Left ventricle myocardium inferior (tissue), 1 donor: ENCODE measurements at regions not wholly inside any gene's neighbourhood (a gene's known extent, or its start where the extent isn't known, plus 50 kb on each side); places are given as distances from the start of the nearest gene placed in this dataset.
"Not testable (repeated sequence)": the region's sequence is repeated elsewhere in the genome, so short reads cannot be mapped to it uniquely, and the experiment has no call there.

Experiments
- DNase-seq: peaks from one replicate; pipeline ENCODE4 v3.0.0-alpha.2; 2020
- H3K27ac ChIP-seq: fragments of 200-600 bp; replicated peaks from 2 replicates; pipeline ENCODE4 v1.8.0; 2021
- H3K27me3 ChIP-seq: fragments of 200-600 bp; 2 replicates; pipeline ENCODE4 v1.8.0; 2021; ENCODE audit warnings: low read depth
- H3K36me3 ChIP-seq: fragments of 200-600 bp; 2 replicates; pipeline ENCODE4 v1.8.0; 2021
- H3K4me1 ChIP-seq: fragments of 200-600 bp; 2 replicates; pipeline ENCODE4 v1.8.0; 2021
- H3K4me3 ChIP-seq: fragments of 200-600 bp; 2 replicates; pipeline ENCODE4 v1.8.0; 2021; ENCODE audit warnings: mild to moderate bottlenecking, moderate library complexity
- H3K9me3 ChIP-seq: fragments of 200-600 bp; replicated peaks from 2 replicates; pipeline ENCODE4 v1.8.0; 2021
- intact Hi-C: fragments of 100-400 bp; cut with micrococcal nuclease; formaldehyde crosslinking; loops from one replicate; pipeline ENCODE4 v1.11.0; 2022
- donor health status: DM: no; HTN: yes; CAD: no; lungs with severe emphysema.

- H3K4me3 ChIP-seq, H3K36me3 ChIP-seq, H3K27me3 ChIP-seq, DNase-seq, H3K27ac ChIP-seq, intact Hi-C loops, H3K9me3 ChIP-seq, H3K4me1 ChIP-seq: not testable (repeated sequence)
Measured at GRCh38 chr16:21422824-21423223, 144.7 kb upstream of the CRYM start.

- H3K4me1 ChIP-seq, H3K36me3 ChIP-seq, H3K9me3 ChIP-seq, H3K4me3 ChIP-seq, intact Hi-C loops, H3K27me3 ChIP-seq, H3K27ac ChIP-seq, DNase-seq: not testable (repeated sequence)
Measured at GRCh38 chr16:21404699-21405098, 126.6 kb upstream of the CRYM start.

- intact Hi-C loops, H3K36me3 ChIP-seq, H3K4me3 ChIP-seq, H3K4me1 ChIP-seq, DNase-seq, H3K27ac ChIP-seq, H3K9me3 ChIP-seq, H3K27me3 ChIP-seq: not testable (repeated sequence)
Measured at GRCh38 chr16:21397866-21398265, 119.8 kb upstream of the CRYM start.

GRCh38 chr16:21396545-21396944 lies 118.5 kb upstream of the CRYM start:
- H3K4me3 ChIP-seq, H3K4me1 ChIP-seq, H3K36me3 ChIP-seq, H3K27me3 ChIP-seq, DNase-seq, H3K9me3 ChIP-seq, intact Hi-C loops, H3K27ac ChIP-seq: not testable (repeated sequence)

- H3K27ac ChIP-seq, H3K36me3 ChIP-seq, H3K4me1 ChIP-seq, H3K27me3 ChIP-seq, H3K4me3 ChIP-seq, DNase-seq, H3K9me3 ChIP-seq, intact Hi-C loops: not testable (repeated sequence)
Measured at GRCh38 chr16:21390634-21391033, 112.5 kb upstream of the CRYM start.

GRCh38 chr16:21389860-21390259 lies 111.8 kb upstream of the CRYM start:
- H3K27ac ChIP-seq, H3K27me3 ChIP-seq, H3K36me3 ChIP-seq, H3K4me3 ChIP-seq, H3K4me1 ChIP-seq, intact Hi-C loops, H3K9me3 ChIP-seq, DNase-seq: not testable (repeated sequence)

- DNase-seq, H3K36me3 ChIP-seq, H3K27me3 ChIP-seq, H3K4me1 ChIP-seq, H3K9me3 ChIP-seq, H3K4me3 ChIP-seq, H3K27ac ChIP-seq, intact Hi-C loops: not testable (repeated sequence)
Measured at GRCh38 chr16:21387757-21388156, 109.7 kb upstream of the CRYM start.

- DNase-seq, H3K4me1 ChIP-seq, H3K36me3 ChIP-seq, H3K27ac ChIP-seq, H3K9me3 ChIP-seq, intact Hi-C loops, H3K4me3 ChIP-seq, H3K27me3 ChIP-seq: not testable (repeated sequence)
Measured at GRCh38 chr16:21386201-21386915, 108.3 kb upstream of the CRYM start.

GRCh38 chr16:21383682-21384081 lies 105.6 kb upstream of the CRYM start:
- H3K27me3 ChIP-seq, H3K9me3 ChIP-seq, H3K4me3 ChIP-seq, intact Hi-C loops, H3K27ac ChIP-seq, H3K4me1 ChIP-seq, DNase-seq, H3K36me3 ChIP-seq: not testable (repeated sequence)

GRCh38 chr16:21379645-21380044 lies 101.6 kb upstream of the CRYM start:
- intact Hi-C loops, H3K4me1 ChIP-seq, H3K4me3 ChIP-seq, H3K9me3 ChIP-seq, H3K27ac ChIP-seq, H3K27me3 ChIP-seq, DNase-seq, H3K36me3 ChIP-seq: not testable (repeated sequence)

- intact Hi-C loops, H3K4me1 ChIP-seq: not testable (repeated sequence)
Measured at GRCh38 chr16:21376196-21376899, 98.3 kb upstream of the CRYM start.

GRCh38 chr16:21375334-21375733 lies 97.2 kb upstream of the CRYM start:
- H3K27me3 ChIP-seq, H3K9me3 ChIP-seq, H3K36me3 ChIP-seq, H3K27ac ChIP-seq, DNase-seq, intact Hi-C loops, H3K4me3 ChIP-seq, H3K4me1 ChIP-seq: not testable (repeated sequence)

More at GRCh38 chr16:21376196-21376899, 98.3 kb upstream of the CRYM start:
- H3K9me3 ChIP-seq, H3K4me3 ChIP-seq, H3K27ac ChIP-seq, H3K27me3 ChIP-seq, H3K36me3 ChIP-seq, DNase-seq: not testable (repeated sequence)

GRCh38 chr16:21373454-21373853 lies 95.4 kb upstream of the CRYM start:
- H3K4me1 ChIP-seq, DNase-seq, H3K27ac ChIP-seq, H3K27me3 ChIP-seq, H3K9me3 ChIP-seq, intact Hi-C loops, H3K4me3 ChIP-seq, H3K36me3 ChIP-seq: not testable (repeated sequence)

- H3K9me3 ChIP-seq, DNase-seq, H3K4me3 ChIP-seq, H3K27ac ChIP-seq, H3K27me3 ChIP-seq, H3K36me3 ChIP-seq, intact Hi-C loops, H3K4me1 ChIP-seq: not testable (repeated sequence)
Measured at GRCh38 chr16:21372862-21373261, 94.8 kb upstream of the CRYM start.
